IMR-90 (cell line): ENCODE measurements at regions not wholly inside any gene's neighbourhood (a gene's known extent, or its start where the extent isn't known, plus 50 kb on each side); places are given as distances from the start of the nearest gene placed in this dataset.

Experiments
- ATAC-seq: fragments of 200-7000 bp; cut with Tn5 transposase; 2 replicates; pipeline ENCODE4 v1.9.1; 2020; ENCODE audit warnings: low read depth, mild to moderate bottlenecking, moderate library complexity
- BruUV-seq: library from RNA; stranded (reverse); fragments of 400-500 nt; replicated peaks from 2 replicates; lab custom pipeline; 2021; lab: Mats Ljungman, UMichigan
- CTCF ChIA-PET: fragments of 300-600 bp; formaldehyde crosslinking; extraction: SDS; loops from one replicate; lab custom pipeline; 2021; ENCODE audit warnings: antibody characterized with exemption; lab: Yijun Ruan, JAX
- POLR2A ChIA-PET: fragments of 300-600 bp; sonication (Branson Sonifier 250); formaldehyde crosslinking; loops from one replicate; lab custom pipeline; 2022; ENCODE audit warnings: antibody characterized with exemption; ENCODE audit not compliant: unreplicated experiment; lab: Charles Lee
- DNase-seq: peaks from one replicate; pipeline ENCODE4 v3.0.0; 2013
- H2AFZ ChIP-seq: replicated peaks from 2 replicates; pipeline ENCODE3; 2013; ENCODE audit warnings: low read length, mild to moderate bottlenecking; ENCODE audit not compliant: poor library complexity
- H2AK5ac ChIP-seq: 2 replicates; pipeline ENCODE4 v1.6.1; 2013; ENCODE audit warnings: low read depth, low read length, inconsistent platforms
- H2AK9ac ChIP-seq: replicated peaks from 2 replicates; pipeline ENCODE3; 2013; ENCODE audit warnings: mild to moderate bottlenecking, low read depth, low read length, moderate library complexity; ENCODE audit not compliant: poor library complexity
- H2BK120ac ChIP-seq: 2 replicates; pipeline ENCODE4 v1.6.1; 2013; ENCODE audit warnings: low read depth, low read length, inconsistent platforms
- H2BK15ac ChIP-seq: 3 replicates; pipeline ENCODE4 v1.6.1; 2013; ENCODE audit warnings: low read depth, low read length, inconsistent platforms
- H2BK20ac ChIP-seq: 2 replicates; pipeline ENCODE4 v1.6.1; 2013; ENCODE audit warnings: low read depth, mild to moderate bottlenecking, inconsistent platforms, low read length, moderate library complexity
- H2BK5ac ChIP-seq: 2 replicates; pipeline ENCODE4 v1.6.1; 2013; ENCODE audit warnings: mild to moderate bottlenecking, low read depth, low read length, inconsistent platforms; ENCODE audit not compliant: poor library complexity, severe bottlenecking
- H3K14ac ChIP-seq: replicated peaks from 2 replicates; pipeline ENCODE4 v1.6.1; 2013; ENCODE audit warnings: low read depth, low read length, inconsistent platforms
- H3K18ac ChIP-seq: 2 replicates; pipeline ENCODE4 v1.6.1; 2013; ENCODE audit warnings: low read depth, low read length, control low read depth
- H3K23ac ChIP-seq: 2 replicates; pipeline ENCODE4 v1.6.1; 2013; ENCODE audit warnings: low read depth, low read length, inconsistent platforms
- H3K27ac ChIP-seq: 2 replicates; pipeline ENCODE4 v1.5.1; 2013; ENCODE audit warnings: mild to moderate bottlenecking, control low read depth, low read length; ENCODE audit not compliant: insufficient read depth
- H3K27me3 ChIP-seq: 2 replicates; pipeline ENCODE4 v1.6.1; 2013; ENCODE audit warnings: low read length; ENCODE audit not compliant: control insufficient read depth, insufficient read depth
- H3K36me3 ChIP-seq: 2 replicates; pipeline ENCODE4 v1.6.1; 2013; ENCODE audit warnings: low read length, mixed read lengths; ENCODE audit not compliant: control insufficient read depth, insufficient read depth
- H3K4ac ChIP-seq: 2 replicates; pipeline ENCODE4 v1.6.1; 2013; ENCODE audit warnings: low read depth, low read length, inconsistent platforms
- H3K4me1 ChIP-seq: 2 replicates; pipeline ENCODE4 v1.6.1; 2013; ENCODE audit warnings: low read length, mixed read lengths; ENCODE audit not compliant: control insufficient read depth, insufficient read depth
- H3K4me2 ChIP-seq: 2 replicates; pipeline ENCODE4 v1.6.1; 2013; ENCODE audit warnings: low read depth, mild to moderate bottlenecking, control low read depth, low read length, moderate library complexity
- H3K4me3 ChIP-seq: 2 replicates; pipeline ENCODE4 v1.5.1; 2013; ENCODE audit warnings: low read depth, mild to moderate bottlenecking, control low read depth, low read length, moderate library complexity; ENCODE audit not compliant: insufficient read depth
- H3K56ac ChIP-seq: 2 replicates; pipeline ENCODE4 v1.6.1; 2013; ENCODE audit warnings: low read length, inconsistent platforms; ENCODE audit not compliant: insufficient read depth; ENCODE audit errors: extremely low read depth
- H3K79me1 ChIP-seq, 2 experiments: 2 replicates each; pipeline ENCODE4 v1.6.1; 2013; ENCODE audit warnings: low read length in 2 of 2, inconsistent platforms in 1 of 2, low read depth in 1 of 2
- H3K9ac ChIP-seq: 2 replicates; pipeline ENCODE4 v1.6.1; 2013; ENCODE audit warnings: low read depth, low read length, control low read depth
- H3K9me1 ChIP-seq: 2 replicates; pipeline ENCODE4 v1.6.1; 2013; ENCODE audit warnings: low read length, inconsistent platforms; ENCODE audit not compliant: insufficient read depth
- H3K9me3 ChIP-seq: 2 replicates; pipeline ENCODE4 v1.6.1; 2013; ENCODE audit warnings: low read length; ENCODE audit not compliant: control insufficient read depth, insufficient read depth
- H4K20me1 ChIP-seq: 2 replicates; pipeline ENCODE4 v1.6.1; 2013; ENCODE audit warnings: low read length, inconsistent platforms; ENCODE audit not compliant: insufficient read depth
- H4K5ac ChIP-seq: 2 replicates; pipeline ENCODE4 v1.6.1; 2013; ENCODE audit warnings: mild to moderate bottlenecking, low read depth, low read length, control low read depth
- H4K8ac ChIP-seq, 2 experiments: 2 replicates each; pipeline ENCODE4 v1.6.1; 2013; ENCODE audit warnings: low read depth in 2 of 2, low read length in 2 of 2, control low read depth in 1 of 2, inconsistent platforms in 1 of 2
- H4K91ac ChIP-seq: 2 replicates; pipeline ENCODE4 v1.6.1; 2013; ENCODE audit warnings: low read depth, low read length, inconsistent platforms; ENCODE audit not compliant: insufficient read depth
- BHLHE40 ChIP-seq: fragments of 150-350 bp; IDR thresholded peaks from 2 replicates; pipeline ENCODE4 v1.6.1; 2016; ENCODE audit warnings: mild to moderate bottlenecking, low read depth, low read length
- CEBPB ChIP-seq: IDR thresholded peaks from 2 replicates; pipeline ENCODE4 v1.6.1; 2012; ENCODE audit warnings: low read depth, low read length, improper control_type of control experiment
- CHD1 ChIP-seq: IDR thresholded peaks from 2 replicates; pipeline ENCODE4 v1.6.1; 2012; ENCODE audit warnings: low read depth, low read length, improper control_type of control experiment
- FOS ChIP-seq: fragments of 150-350 bp; IDR thresholded peaks from 2 replicates; pipeline ENCODE4 v1.6.1; 2016; ENCODE audit warnings: low read depth, low read length
- MAFK ChIP-seq: IDR thresholded peaks from 2 replicates; pipeline ENCODE4 v1.6.1; 2012; ENCODE audit warnings: low read depth, low read length, improper control_type of control experiment
- MAZ ChIP-seq: IDR thresholded peaks from 2 replicates; pipeline ENCODE4 v1.6.1; 2012; ENCODE audit warnings: low read depth, mild to moderate bottlenecking, low read length, improper control_type of control experiment, moderate library complexity, borderline replicate concordance
- MXI1 ChIP-seq: IDR thresholded peaks from 2 replicates; pipeline ENCODE4 v1.6.1; 2012; ENCODE audit warnings: low read depth, mild to moderate bottlenecking, low read length, moderate library complexity, borderline replicate concordance
- NFE2L2 ChIP-seq: fragments of 150-350 bp; IDR thresholded peaks from 2 replicates; pipeline ENCODE4 v1.6.1; 2016; ENCODE audit warnings: low read depth, mild to moderate bottlenecking, low read length
- POLR2A ChIP-seq: IDR thresholded peaks from 2 replicates; pipeline ENCODE4 v1.6.1; 2012; ENCODE audit warnings: mild to moderate bottlenecking, low read depth, low read length
- RAD21 ChIP-seq: IDR thresholded peaks from 2 replicates; pipeline ENCODE4 v1.6.1; 2012; ENCODE audit warnings: low read length, improper control_type of control experiment
- RCOR1 ChIP-seq: IDR thresholded peaks from 2 replicates; pipeline ENCODE4 v1.6.1; 2012; ENCODE audit warnings: mild to moderate bottlenecking, low read length, improper control_type of control experiment; ENCODE audit not compliant: insufficient replicate concordance
- RFX5 ChIP-seq: IDR thresholded peaks from 2 replicates; pipeline ENCODE4 v1.8.0; 2012; ENCODE audit warnings: low read depth, mild to moderate bottlenecking, low read length, moderate library complexity
- SMC3 ChIP-seq: fragments of 150-350 bp; IDR thresholded peaks from 2 replicates; pipeline ENCODE4 v1.6.1; 2016; ENCODE audit warnings: low read depth, mild to moderate bottlenecking, antibody characterized with exemption, low read length, moderate library complexity
- WGBS, 2 experiments: methylation state at CpG; one replicate each; pipeline versions ENCODE4 v1.1.5 to v1.1.7; 2013; ENCODE audit warnings: missing lambda C conversion rate in 2 of 2; ENCODE audit not compliant: insufficient read length in 1 of 2; ENCODE audit errors: extremely low coverage in 2 of 2; 5-methylcytosine and 5-hydroxymethylcytosine counted together
- dilution Hi-C: fragments of 300-500 bp; cut with HindIII; formaldehyde crosslinking; loops from one replicate; pipeline ENCODE4 v1.14.3; 2018; ENCODE audit warnings: low sequenced_read_pairs; ENCODE audit not compliant: unreplicated experiment
- in situ Hi-C: fragments of 300-500 bp; cut with MboI; formaldehyde crosslinking; loops from 3 replicates; pipeline ENCODE4 v1.14.3; 2019; ENCODE audit warnings: low sequenced_read_pairs, inconsistent platforms, mixed read lengths
- intact Hi-C: fragments of 100-400 bp; cut with micrococcal nuclease; formaldehyde crosslinking; loops from 2 replicates; pipeline ENCODE4 v1.10.0; 2022
- TF ChIP-seq, protein P1 (sequence below): fragments of 150-350 bp; IDR thresholded peaks from 2 replicates; pipeline ENCODE4 v1.6.1; 2017; ENCODE audit warnings: mild to moderate bottlenecking, antibody characterized with exemption, low read length, low read depth
- TF ChIP-seq, protein P2 (sequence below): fragments of 150-350 bp; IDR thresholded peaks from 2 replicates; pipeline ENCODE4 v1.6.1; 2016; ENCODE audit warnings: low read depth, mild to moderate bottlenecking, low read length, moderate library complexity, borderline replicate concordance
- TF ChIP-seq, protein P3 (sequence below): conservative IDR thresholded peaks from 2 replicates; pipeline ENCODE4 v1.5.1; 2012; ENCODE audit warnings: mild to moderate bottlenecking, low read depth, low read length, improper control_type of control experiment

- no peak overlapping the region for H2BK120ac ChIP-seq
- H3K4me2 ChIP-seq: no peak overlapping the region
- H4K8ac ChIP-seq: no peak overlapping the region
- H3K27me3 ChIP-seq: no peaks in the 10 kb centered on the region
- in situ Hi-C loops (no loop called here), intact Hi-C loops (loop anchor here (10.0 kb wide), 1 partner anchor 453 kb away; no protein-coding TSS in a partner anchor), dilution Hi-C loops (no loop called here)
- H3K56ac ChIP-seq: no peak overlapping the region
- H4K20me1 ChIP-seq: no peaks in the 10 kb centered on the region
- no peaks in the 10 kb centered on the region for H3K79me1 ChIP-seq
- H2BK20ac ChIP-seq: no peak overlapping the region
- no peak overlapping the region for H2AFZ ChIP-seq
- POLR2A ChIA-PET: no interaction called here
- no peak for ATAC-seq
- CTCF ChIA-PET: interaction anchor here (0.6 kb wide), 1 partner anchor 335 kb away, joined by 8 read pairs; no protein-coding TSS in a partner anchor
- H3K14ac ChIP-seq: no peak overlapping the region
- no peaks in the 10 kb centered on the region for H3K9me3 ChIP-seq
- WGBS, 2 experiments: no CpG with 5 or more reads among the region's 4 CpGs
- no peak for TF ChIP-seq POLR2A
- TF ChIP-seq, protein P1, sequence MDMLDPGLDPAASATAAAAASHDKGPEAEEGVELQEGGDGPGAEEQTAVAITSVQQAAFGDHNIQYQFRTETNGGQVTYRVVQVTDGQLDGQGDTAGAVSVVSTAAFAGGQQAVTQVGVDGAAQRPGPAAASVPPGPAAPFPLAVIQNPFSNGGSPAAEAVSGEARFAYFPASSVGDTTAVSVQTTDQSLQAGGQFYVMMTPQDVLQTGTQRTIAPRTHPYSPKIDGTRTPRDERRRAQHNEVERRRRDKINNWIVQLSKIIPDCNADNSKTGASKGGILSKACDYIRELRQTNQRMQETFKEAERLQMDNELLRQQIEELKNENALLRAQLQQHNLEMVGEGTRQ: no peak
- TF ChIP-seq FOS: no peak
- TF ChIP-seq MAZ: no peak
- no peak for TF ChIP-seq NFE2L2
- TF ChIP-seq CEBPB: no peak; the same call in 1 of the 2 replicates
- no peak for TF ChIP-seq RFX5
- TF ChIP-seq, protein P2, sequence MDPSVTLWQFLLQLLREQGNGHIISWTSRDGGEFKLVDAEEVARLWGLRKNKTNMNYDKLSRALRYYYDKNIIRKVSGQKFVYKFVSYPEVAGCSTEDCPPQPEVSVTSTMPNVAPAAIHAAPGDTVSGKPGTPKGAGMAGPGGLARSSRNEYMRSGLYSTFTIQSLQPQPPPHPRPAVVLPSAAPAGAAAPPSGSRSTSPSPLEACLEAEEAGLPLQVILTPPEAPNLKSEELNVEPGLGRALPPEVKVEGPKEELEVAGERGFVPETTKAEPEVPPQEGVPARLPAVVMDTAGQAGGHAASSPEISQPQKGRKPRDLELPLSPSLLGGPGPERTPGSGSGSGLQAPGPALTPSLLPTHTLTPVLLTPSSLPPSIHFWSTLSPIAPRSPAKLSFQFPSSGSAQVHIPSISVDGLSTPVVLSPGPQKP: no peak
- TF ChIP-seq, protein P3, sequence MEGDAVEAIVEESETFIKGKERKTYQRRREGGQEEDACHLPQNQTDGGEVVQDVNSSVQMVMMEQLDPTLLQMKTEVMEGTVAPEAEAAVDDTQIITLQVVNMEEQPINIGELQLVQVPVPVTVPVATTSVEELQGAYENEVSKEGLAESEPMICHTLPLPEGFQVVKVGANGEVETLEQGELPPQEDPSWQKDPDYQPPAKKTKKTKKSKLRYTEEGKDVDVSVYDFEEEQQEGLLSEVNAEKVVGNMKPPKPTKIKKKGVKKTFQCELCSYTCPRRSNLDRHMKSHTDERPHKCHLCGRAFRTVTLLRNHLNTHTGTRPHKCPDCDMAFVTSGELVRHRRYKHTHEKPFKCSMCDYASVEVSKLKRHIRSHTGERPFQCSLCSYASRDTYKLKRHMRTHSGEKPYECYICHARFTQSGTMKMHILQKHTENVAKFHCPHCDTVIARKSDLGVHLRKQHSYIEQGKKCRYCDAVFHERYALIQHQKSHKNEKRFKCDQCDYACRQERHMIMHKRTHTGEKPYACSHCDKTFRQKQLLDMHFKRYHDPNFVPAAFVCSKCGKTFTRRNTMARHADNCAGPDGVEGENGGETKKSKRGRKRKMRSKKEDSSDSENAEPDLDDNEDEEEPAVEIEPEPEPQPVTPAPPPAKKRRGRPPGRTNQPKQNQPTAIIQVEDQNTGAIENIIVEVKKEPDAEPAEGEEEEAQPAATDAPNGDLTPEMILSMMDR: no peak
- no peak for TF ChIP-seq SMC3
- no peak for TF ChIP-seq MXI1
- no peak for TF ChIP-seq BHLHE40
- no peak for TF ChIP-seq CHD1
- no peak for TF ChIP-seq RAD21
- TF ChIP-seq MAFK: no peak
- TF ChIP-seq RCOR1: no peak
- no peak overlapping the region for H3K18ac ChIP-seq
- no peaks in the 10 kb centered on the region for H3K9me1 ChIP-seq
- H3K27ac ChIP-seq: no peak overlapping the region
- H4K5ac ChIP-seq: no peak overlapping the region
- peaks cover 2% of the 10 kb centered on the region for H3K4me1 ChIP-seq
- no peak overlapping the region for H3K9ac ChIP-seq
- H2AK5ac ChIP-seq: no peak overlapping the region
- H3K23ac ChIP-seq: no peak overlapping the region
- no peaks in the 10 kb centered on the region for H3K36me3 ChIP-seq
- no TSS peak for BruUV-seq
- H4K91ac ChIP-seq: no peak overlapping the region
- DNase-seq: no peak
- H3K4me3 ChIP-seq: no peak overlapping the region
- H3K4ac ChIP-seq: no peak overlapping the region
- no peak overlapping the region for H2AK9ac ChIP-seq
- H2BK15ac ChIP-seq: no peak overlapping the region
- no peak overlapping the region for H2BK5ac ChIP-seq
Measured at GRCh38 chr13:74778087-74778486, 643.9 kb upstream of the KLF12 start.
